H9 (cell line): ENCODE measurements at regions not wholly inside any gene's neighbourhood (a gene's known extent, or its start where the extent isn't known, plus 50 kb on each side); places are given as distances from the start of the nearest gene placed in this dataset.

Experiments
- DNase-seq: peaks from one replicate; pipeline ENCODE4 v3.0.0-alpha.2; 2017
- H2AFZ ChIP-seq: one replicate; pipeline ENCODE4 v1.6.1; 2013; ENCODE audit warnings: mild to moderate bottlenecking, low read length, control low read depth, moderate library complexity
- H2AK5ac ChIP-seq: 2 replicates; pipeline ENCODE4 v1.6.1; 2013; ENCODE audit warnings: low read length, control low read depth, mixed read lengths; ENCODE audit not compliant: insufficient read length
- H2BK120ac ChIP-seq: one replicate; pipeline ENCODE4 v1.6.1; 2013; ENCODE audit warnings: low read depth, mild to moderate bottlenecking, low read length, control low read depth, inconsistent platforms; ENCODE audit not compliant: poor library complexity, severe bottlenecking
- H2BK12ac ChIP-seq: 2 replicates; pipeline ENCODE4 v1.6.1; 2013; ENCODE audit warnings: low read length, control low read depth, mixed read lengths, low read depth; ENCODE audit not compliant: insufficient read length
- H2BK15ac ChIP-seq: 2 replicates; pipeline ENCODE4 v1.6.1; 2013; ENCODE audit warnings: low read depth, low read length, control low read depth
- H2BK20ac ChIP-seq: one replicate; pipeline ENCODE4 v1.6.1; 2013; ENCODE audit warnings: low read depth, mild to moderate bottlenecking, low read length, control low read depth, inconsistent platforms; ENCODE audit not compliant: poor library complexity, severe bottlenecking
- H2BK5ac ChIP-seq: 2 replicates; pipeline ENCODE4 v1.6.1; 2013; ENCODE audit warnings: low read length, control low read depth, mixed read lengths; ENCODE audit not compliant: insufficient read length
- H3K14ac ChIP-seq: 2 replicates; pipeline ENCODE4 v1.6.1; 2013; ENCODE audit warnings: low read length, control low read depth; ENCODE audit not compliant: insufficient read depth
- H3K18ac ChIP-seq: 2 replicates; pipeline ENCODE4 v1.6.1; 2013; ENCODE audit warnings: low read depth, mild to moderate bottlenecking, mixed read lengths, low read length, control low read depth; ENCODE audit not compliant: insufficient read length
- H3K23ac ChIP-seq: 2 replicates; pipeline ENCODE4 v1.6.1; 2013; ENCODE audit warnings: low read length, control low read depth, mixed read lengths, low read depth; ENCODE audit not compliant: insufficient read length
- H3K23me2 ChIP-seq: 2 replicates; pipeline ENCODE4 v1.6.1; 2013; ENCODE audit warnings: low read depth, mild to moderate bottlenecking, mixed read lengths, low read length, control low read depth; ENCODE audit not compliant: insufficient read length, poor library complexity, severe bottlenecking
- H3K27ac ChIP-seq: 2 replicates; pipeline ENCODE4 v1.5.1; 2013; ENCODE audit warnings: low read length, control low read depth, mixed read lengths, low read depth; ENCODE audit not compliant: insufficient read length
- H3K27me3 ChIP-seq: 2 replicates; pipeline ENCODE4 v1.6.1; 2013; ENCODE audit warnings: low read length, control low read depth, inconsistent platforms; ENCODE audit not compliant: insufficient read depth
- H3K4ac ChIP-seq: 2 replicates; pipeline ENCODE4 v1.6.1; 2013; ENCODE audit warnings: low read depth, mild to moderate bottlenecking, control low read depth, inconsistent platforms, low read length, moderate library complexity
- H3K4me1 ChIP-seq: 2 replicates; pipeline ENCODE4 v1.6.1; 2013; ENCODE audit warnings: low read length, control low read depth, inconsistent platforms; ENCODE audit not compliant: insufficient read depth
- H3K4me2 ChIP-seq: 2 replicates; pipeline ENCODE4 v1.6.1; 2013; ENCODE audit warnings: low read length, control low read depth, mixed read lengths; ENCODE audit not compliant: insufficient read length, insufficient read depth
- H3K56ac ChIP-seq: 2 replicates; pipeline ENCODE4 v1.6.1; 2013; ENCODE audit warnings: low read depth, mild to moderate bottlenecking, mixed read lengths, low read length, control low read depth; ENCODE audit not compliant: insufficient read length
- H3K79me1 ChIP-seq: 2 replicates; pipeline ENCODE4 v1.6.1; 2013; ENCODE audit warnings: low read depth, mild to moderate bottlenecking, moderate library complexity, low read length, control low read depth, inconsistent platforms; ENCODE audit not compliant: insufficient read depth, poor library complexity, severe bottlenecking
- H3K79me2 ChIP-seq: 2 replicates; pipeline ENCODE4 v1.6.1; 2013; ENCODE audit warnings: low read length, control low read depth, inconsistent platforms; ENCODE audit not compliant: insufficient read depth
- H3K9ac ChIP-seq: 2 replicates; pipeline ENCODE4 v1.6.1; 2013; ENCODE audit warnings: low read length, control low read depth, mixed read lengths; ENCODE audit not compliant: insufficient read length; ENCODE audit errors: extremely low read depth
- H3K9me3 ChIP-seq: one replicate; pipeline ENCODE4 v1.6.1; 2013; ENCODE audit warnings: low read depth, low read length, inconsistent platforms; ENCODE audit not compliant: control insufficient read depth
- H3T11ph ChIP-seq: one replicate; pipeline ENCODE4 v1.6.1; 2013; ENCODE audit warnings: mild to moderate bottlenecking, low read length, control low read depth, inconsistent platforms
- H4K20me1 ChIP-seq: one replicate; pipeline ENCODE4 v1.6.1; 2013; ENCODE audit not compliant: control insufficient read depth, insufficient read length, insufficient read depth
- H4K5ac ChIP-seq: 2 replicates; pipeline ENCODE4 v1.6.1; 2013; ENCODE audit warnings: low read depth, mild to moderate bottlenecking, mixed read lengths, low read length, control low read depth; ENCODE audit not compliant: insufficient read length
- H4K8ac ChIP-seq: replicated peaks from 2 replicates; pipeline ENCODE4 v1.6.1; 2013; ENCODE audit warnings: low read length, control low read depth, mixed read lengths, low read depth; ENCODE audit not compliant: insufficient read length
- H4K91ac ChIP-seq: 2 replicates; pipeline ENCODE4 v1.6.1; 2013; ENCODE audit warnings: low read depth, mild to moderate bottlenecking, moderate library complexity, mixed read lengths, low read length, control low read depth; ENCODE audit not compliant: insufficient read length
- H3K27ac Mint-ChIP-seq, 3 experiments: 2 replicates in 2 of 3; 3 replicates in 1 of 3; pipeline ENCODE4 v1.8.0; 2020 to 2021; ENCODE audit warnings: mixed read lengths in 3 of 3, mild to moderate bottlenecking in 1 of 3, moderate library complexity in 1 of 3
- H3K27me3 Mint-ChIP-seq: 2 replicates; pipeline ENCODE4 v1.8.0; 2021; ENCODE audit warnings: low read depth, mild to moderate bottlenecking, moderate library complexity, mixed read lengths
- H3K36me3 Mint-ChIP-seq, 3 experiments: 2 replicates in 2 of 3; 3 replicates in 1 of 3; pipeline ENCODE4 v1.8.0; 2020 to 2021; ENCODE audit warnings: low read depth in 3 of 3, mixed read lengths in 3 of 3; ENCODE audit not compliant: insufficient read depth in 1 of 3
- H3K4me1 Mint-ChIP-seq, 2 experiments: 2 replicates each; pipeline ENCODE4 v1.8.0; 2020; ENCODE audit warnings: mixed read lengths in 2 of 2
- H3K4me3 Mint-ChIP-seq, 2 experiments: 2 replicates in 1 of 2; 3 replicates in 1 of 2; pipeline ENCODE4 v1.8.0; 2020 to 2021; ENCODE audit warnings: mild to moderate bottlenecking in 2 of 2, mixed read lengths in 2 of 2, moderate library complexity in 1 of 2
- H3K9me3 Mint-ChIP-seq, 2 experiments: 2 replicates in 1 of 2; 3 replicates in 1 of 2; pipeline ENCODE4 v1.8.0; 2020; ENCODE audit warnings: mild to moderate bottlenecking in 2 of 2, mixed read lengths in 2 of 2, moderate library complexity in 1 of 2
- CTCF ChIP-seq: fragments of 200-600 bp; sonication (generic); conservative IDR thresholded peaks from 3 replicates; pipeline ENCODE4 v1.8.0; 2021; ENCODE audit warnings: antibody characterized with exemption, mild to moderate bottlenecking
- WGBS: extraction: QIAGEN DNeasy Blood & Tissue Kit; methylation state at CpG from one replicate; pipeline ENCODE4 v1.1.7; 2013; ENCODE audit warnings: missing lambda C conversion rate, low lambda C conversion rate, mixed read lengths; ENCODE audit not compliant: insufficient read length; ENCODE audit errors: extremely low coverage; 5-methylcytosine and 5-hydroxymethylcytosine counted together

DNA sequence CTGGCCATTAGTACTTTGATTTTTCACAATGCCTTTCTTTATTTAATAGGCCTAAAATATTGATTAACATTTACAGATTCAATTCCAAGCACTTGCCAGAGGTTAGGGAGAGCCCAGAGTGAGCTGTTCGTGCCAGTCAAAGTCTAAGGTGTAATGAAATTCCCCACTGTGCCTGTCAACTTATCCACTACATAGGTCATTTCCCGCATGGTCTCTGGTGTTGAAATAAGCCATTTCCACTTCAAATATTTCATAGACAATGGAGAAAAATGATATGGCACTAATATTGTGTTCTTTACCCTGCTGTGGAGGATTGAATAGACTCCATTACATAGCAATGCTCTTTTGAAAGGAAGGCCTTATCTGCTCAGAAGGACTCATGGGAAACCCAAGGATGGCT lies 978.1 kb upstream of the CELF2 start:
- Histone ChIP-seq H2BK15ac (no peak overlapping the region), H2BK20ac (no peak overlapping the region), H3K18ac (no peak overlapping the region), H4K91ac (no peak overlapping the region), H3K79me1 (no peaks in the 10 kb centered on the region), H3K9me3 (no peaks in the 10 kb centered on the region), H3K9ac (no peak overlapping the region), H2BK120ac (no peak overlapping the region), H3K56ac (no peak overlapping the region), H3K4me2 (no peak overlapping the region), H4K8ac (no peak overlapping the region), H2BK5ac (no peak overlapping the region), H2AK5ac (no peak overlapping the region), H3K23ac (no peak overlapping the region), H3K79me2 (no peaks in the 10 kb centered on the region), H3K27me3 (no peaks in the 10 kb centered on the region), H3K23me2 (no peaks in the 10 kb centered on the region), H4K20me1 (no peaks in the 10 kb centered on the region), H2AFZ (no peak overlapping the region), H2BK12ac (no peak overlapping the region), H3K4me1 (no peaks in the 10 kb centered on the region), H4K5ac (no peak overlapping the region), H3K27ac (no peak overlapping the region), H3K14ac (no peak overlapping the region), H3T11ph (no peak overlapping the region), H3K4ac (no peak overlapping the region)
- H3K27ac Mint-ChIP-seq: no peak overlapping the region
- TF ChIP-seq CTCF: no peak
- no peaks in the 10 kb centered on the region for H3K36me3 Mint-ChIP-seq
- DNase-seq: no peak
- no CpG with 5 or more reads among the region's 2 CpGs for WGBS
- H3K27me3 Mint-ChIP-seq: no peaks in the 10 kb centered on the region
- H3K4me1 Mint-ChIP-seq: 0 out of 4 replicates have a peak, but pooled peaks cover 0 to 2% of the 10 kb centered on the region in 2 experiments
- H3K4me3 Mint-ChIP-seq: no peak overlapping the region
- H3K9me3 Mint-ChIP-seq: no peaks in the 10 kb centered on the region
